Endodermal cell (in vitro differentiated cells): ENCODE measurements at regions not wholly inside any gene's neighbourhood (a gene's known extent, or its start where the extent isn't known, plus 50 kb on each side); places are given as distances from the start of the nearest gene placed in this dataset.

Experiments
- DNase-seq: peaks from one replicate; pipeline ENCODE4 v3.0.0-alpha.2; 2017
- H3K27ac ChIP-seq: 2 replicates; pipeline ENCODE4 v1.5.1; 2013; ENCODE audit warnings: mild to moderate bottlenecking, low read depth, low read length, moderate library complexity
- H3K27me3 ChIP-seq: 2 replicates; pipeline ENCODE4 v1.6.1; 2013; ENCODE audit warnings: mild to moderate bottlenecking, low read length, moderate library complexity; ENCODE audit not compliant: insufficient read depth, control insufficient read depth, poor library complexity, severe bottlenecking
- H3K36me3 ChIP-seq: 2 replicates; pipeline ENCODE4 v1.7.0; 2013; ENCODE audit warnings: mild to moderate bottlenecking, low read length, moderate library complexity; ENCODE audit not compliant: control insufficient read depth, insufficient read depth
- H3K4me1 ChIP-seq: one replicate; pipeline ENCODE4 v1.7.0; 2013; ENCODE audit warnings: low read length; ENCODE audit not compliant: control insufficient read depth, insufficient read depth
- H3K4me3 ChIP-seq: 2 replicates; pipeline ENCODE4 v1.5.1; 2013; ENCODE audit warnings: mild to moderate bottlenecking, low read length, moderate library complexity
- H3K9ac ChIP-seq: 2 replicates; pipeline ENCODE4 v1.6.1; 2013; ENCODE audit warnings: mild to moderate bottlenecking, low read length, moderate library complexity; ENCODE audit not compliant: poor library complexity, severe bottlenecking; ENCODE audit errors: extremely low read depth
- H3K9me3 ChIP-seq: 2 replicates; pipeline ENCODE4 v1.6.1; 2013; ENCODE audit warnings: mild to moderate bottlenecking, low read length, moderate library complexity; ENCODE audit not compliant: control insufficient read depth
- H3K27ac Mint-ChIP-seq: 2 replicates; pipeline ENCODE4 v1.8.0; 2020; ENCODE audit warnings: mixed read lengths
- H3K27me3 Mint-ChIP-seq: 2 replicates; pipeline ENCODE4 v1.8.0; 2021; ENCODE audit warnings: mild to moderate bottlenecking, mixed read lengths; ENCODE audit not compliant: insufficient read depth
- H3K36me3 Mint-ChIP-seq: 2 replicates; pipeline ENCODE4 v1.8.0; 2020; ENCODE audit warnings: low read depth, mixed read lengths
- H3K4me1 Mint-ChIP-seq: 2 replicates; pipeline ENCODE4 v1.8.0; 2020; ENCODE audit warnings: mixed read lengths
- H3K4me3 Mint-ChIP-seq: 2 replicates; pipeline ENCODE4 v1.8.0; 2020; ENCODE audit warnings: mild to moderate bottlenecking, moderate library complexity, mixed read lengths
- H3K9me3 Mint-ChIP-seq: 2 replicates; pipeline ENCODE4 v1.8.0; 2020; ENCODE audit warnings: mild to moderate bottlenecking, mixed read lengths
- CTCF ChIP-seq: fragments of 200-600 bp; sonication (generic); conservative IDR thresholded peaks from 2 replicates; pipeline ENCODE4 v1.5.0; 2021; ENCODE audit warnings: antibody characterized with exemption, mild to moderate bottlenecking
- WGBS, 2 experiments: methylation state at CpG; one replicate each; pipeline versions ENCODE4 v1.1.5 to v1.1.7; 2013; ENCODE audit warnings: missing lambda C conversion rate in 2 of 2, mixed read lengths in 1 of 2; ENCODE audit not compliant: insufficient coverage in 1 of 2, insufficient read length in 1 of 2; 5-methylcytosine and 5-hydroxymethylcytosine counted together

GRCh38 chr10:76649254-76649653 lies 988.4 kb downstream of the KCNMA1 start:
- peaks cover 7% of the 10 kb centered on the region for H3K4me1 Mint-ChIP-seq
- Histone ChIP-seq H3K4me1 (peaks cover 2% of the 10 kb centered on the region), H3K36me3 (no peaks in the 10 kb centered on the region), H3K9ac (no peak overlapping the region), H3K4me3 (no peak overlapping the region), H3K27ac (no peak overlapping the region), H3K27me3 (no peaks in the 10 kb centered on the region), H3K9me3 (no peaks in the 10 kb centered on the region)
- H3K4me3 Mint-ChIP-seq, result no peak overlapping the region
- no peaks in the 10 kb centered on the region for H3K9me3 Mint-ChIP-seq
- H3K27ac Mint-ChIP-seq, result no peak overlapping the region
- H3K27me3 Mint-ChIP-seq, result no peaks in the 10 kb centered on the region
- WGBS, 2 experiments, result 82 to 100% methylated on average over 2 to 3 of the region's 3 CpGs
- no peak for DNase-seq
- no peak for TF ChIP-seq CTCF
- no peaks in the 10 kb centered on the region for H3K36me3 Mint-ChIP-seq

GRCh38 chr10:76647301-76647700 lies 990.3 kb downstream of the KCNMA1 start:
- no peak overlapping the region for H3K27ac ChIP-seq
- no peak overlapping the region for H3K9ac ChIP-seq
- peaks cover 2% of the 10 kb centered on the region for H3K4me1 ChIP-seq
- H3K36me3 ChIP-seq, result no peaks in the 10 kb centered on the region
- H3K4me3 ChIP-seq, result no peak overlapping the region
- H3K27ac Mint-ChIP-seq, result no peak overlapping the region
- H3K9me3 Mint-ChIP-seq, result no peaks in the 10 kb centered on the region
- no peaks in the 10 kb centered on the region for H3K27me3 ChIP-seq
- DNase-seq, result no peak
- H3K4me1 Mint-ChIP-seq, result peaks cover 7% of the 10 kb centered on the region
- no peak for TF ChIP-seq CTCF
- WGBS, 2 experiments, result 80 to 100% methylated on average over 1 to 2 of the region's 2 CpGs
- H3K27me3 Mint-ChIP-seq, result no peaks in the 10 kb centered on the region
- H3K9me3 ChIP-seq, result no peaks in the 10 kb centered on the region
- H3K36me3 Mint-ChIP-seq, result no peaks in the 10 kb centered on the region
- H3K4me3 Mint-ChIP-seq, result no peak overlapping the region

- no peak for TF ChIP-seq CTCF
- DNase-seq, result no peak
- H3K4me3 Mint-ChIP-seq, result no peak overlapping the region
- peaks cover 7% of the 10 kb centered on the region for H3K4me1 Mint-ChIP-seq
- no peaks in the 10 kb centered on the region for H3K27me3 Mint-ChIP-seq
- 96 to 100% methylated on average over 1 to 3 of the region's 3 CpGs for WGBS, 2 experiments
- H3K4me3 ChIP-seq, result no peak overlapping the region
- no peaks in the 10 kb centered on the region for H3K9me3 ChIP-seq
- H3K9ac ChIP-seq, result no peak overlapping the region
- H3K27ac ChIP-seq, result no peak overlapping the region
- H3K4me1 ChIP-seq, result peaks cover 2% of the 10 kb centered on the region
- no peaks in the 10 kb centered on the region for H3K36me3 ChIP-seq
- no peaks in the 10 kb centered on the region for H3K27me3 ChIP-seq
- H3K9me3 Mint-ChIP-seq, result no peaks in the 10 kb centered on the region
- no peak overlapping the region for H3K27ac Mint-ChIP-seq
- no peaks in the 10 kb centered on the region for H3K36me3 Mint-ChIP-seq
Measured at GRCh38 chr10:76645341-76645740, 992.3 kb downstream of the KCNMA1 start.
